Erythroblast (primary cell): ENCODE measurements at regions not wholly inside any gene's neighbourhood (a gene's known extent, or its start where the extent isn't known, plus 50 kb on each side); places are given as distances from the start of the nearest gene placed in this dataset.
"Not testable (repeated sequence)": the region's sequence is repeated elsewhere in the genome, so short reads cannot be mapped to it uniquely, and the experiment has no call there.

Experiments
- DNase-seq, 2 experiments: peaks; one replicate each; lab custom pipeline; 2025; lab: John Stamatoyannopoulos, UW
- GATA1 ChIP-seq: IDR thresholded peaks from 2 replicates; pipeline ENCODE4 v1.6.1; 2011; ENCODE audit warnings: low read depth, mild to moderate bottlenecking, control low read depth, low read length, moderate library complexity
- POLR2A ChIP-seq: IDR thresholded peaks from 2 replicates; pipeline ENCODE4 v1.6.1; 2011; ENCODE audit warnings: mild to moderate bottlenecking, low read length

DNA sequence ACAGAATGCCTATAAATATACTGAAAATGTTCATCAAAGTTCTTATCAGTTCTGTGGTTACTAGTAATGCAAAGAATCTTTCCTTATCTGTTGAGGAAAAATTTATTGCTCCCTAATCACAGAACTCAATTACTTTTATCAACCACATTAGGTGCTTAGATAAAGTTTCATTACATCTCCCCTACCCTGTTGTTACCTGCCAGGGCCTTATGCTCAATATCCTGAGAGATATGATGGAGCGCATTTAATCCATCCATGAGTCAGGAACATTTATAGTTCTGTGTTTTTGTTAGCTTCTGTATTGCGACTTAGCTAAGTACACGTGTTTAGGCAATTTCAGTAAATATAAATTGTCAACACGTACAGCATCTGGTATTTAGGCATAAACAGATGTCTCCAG, 164.3 kb upstream of the ST8SIA4 start:
- no peak for DNase-seq
- TF ChIP-seq GATA1 (no peak), POLR2A (no peak)

DNA sequence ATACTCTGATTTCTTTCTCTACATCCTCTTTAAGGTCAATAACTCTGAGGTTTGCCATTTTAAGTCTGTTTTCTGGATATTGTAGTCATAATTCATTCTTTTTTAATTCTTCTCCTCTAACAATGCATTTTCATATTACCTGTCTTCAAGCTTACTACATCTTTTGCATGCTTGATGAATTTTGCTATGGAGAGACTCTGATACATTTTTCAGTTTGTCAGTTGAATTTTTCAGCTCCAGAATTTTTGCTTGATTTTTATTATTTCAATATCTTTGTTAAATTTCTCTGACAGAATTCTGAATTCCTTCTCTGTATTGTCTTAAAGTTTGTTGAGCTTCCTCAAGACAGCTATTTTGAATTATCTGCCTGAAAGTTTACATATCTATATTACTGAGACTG, 159.8 kb upstream of the ST8SIA4 start:
- no peak for TF ChIP-seq POLR2A
- no peak for TF ChIP-seq GATA1

GRCh38 chr5:101047181-101047580, 144.1 kb upstream of the ST8SIA4 start:
- DNase-seq = peak in 1 of 2 experiments; percentile 2
- no peak for TF ChIP-seq POLR2A
- TF ChIP-seq GATA1 = no peak

More for the DNA sequence above, 159.8 kb upstream of the ST8SIA4 start:
- DNase-seq = no peak

- DNase-seq = peak in 1 of 2 experiments; percentile 2
Observed at GRCh38 chr5:101045689-101046088, 142.6 kb upstream of the ST8SIA4 start.

DNA sequence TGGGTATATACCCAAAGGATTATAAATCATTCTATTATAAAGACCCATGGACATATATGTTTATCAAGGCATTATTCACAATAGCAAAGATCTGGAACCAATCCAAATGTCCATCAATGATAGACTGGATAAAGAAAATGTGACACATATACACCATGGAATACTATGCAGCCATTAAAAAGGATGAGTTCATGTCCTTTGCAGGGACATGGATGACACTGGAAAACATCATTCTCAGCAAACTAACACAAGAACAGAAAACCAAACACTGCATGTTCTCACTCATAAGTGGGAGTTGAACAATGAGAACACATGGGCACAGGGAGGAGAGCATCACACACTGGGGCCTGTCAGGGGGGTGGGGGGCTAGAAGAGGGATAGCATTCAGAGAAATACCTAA, 136.9 kb upstream of the ST8SIA4 start:
- DNase-seq = not testable (repeated sequence)

More at GRCh38 chr5:101045689-101046088, 142.6 kb upstream of the ST8SIA4 start:
- TF ChIP-seq GATA1 (no peak), POLR2A (no peak)

DNA sequence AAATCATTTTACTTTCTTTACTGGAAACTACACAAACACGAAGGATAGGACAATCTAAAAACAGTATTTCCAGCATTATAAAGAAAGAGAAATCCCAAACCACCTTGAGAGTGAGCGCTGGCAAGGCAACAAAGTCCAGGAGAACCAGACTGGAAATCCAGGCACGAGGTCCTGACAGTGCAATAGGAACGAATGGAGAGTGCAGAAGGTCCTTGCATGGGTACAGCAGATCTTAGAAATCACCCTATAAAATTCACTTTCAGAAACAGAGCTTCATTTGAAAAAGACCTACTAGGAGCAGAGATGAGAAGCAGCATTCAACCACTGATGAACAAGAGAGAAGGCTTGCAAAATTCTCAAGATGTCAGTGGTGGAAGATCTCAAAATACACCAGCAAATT, 133.7 kb upstream of the ST8SIA4 start:
- TF ChIP-seq POLR2A (no peak), GATA1 (no peak)
- no peak for DNase-seq

DNA sequence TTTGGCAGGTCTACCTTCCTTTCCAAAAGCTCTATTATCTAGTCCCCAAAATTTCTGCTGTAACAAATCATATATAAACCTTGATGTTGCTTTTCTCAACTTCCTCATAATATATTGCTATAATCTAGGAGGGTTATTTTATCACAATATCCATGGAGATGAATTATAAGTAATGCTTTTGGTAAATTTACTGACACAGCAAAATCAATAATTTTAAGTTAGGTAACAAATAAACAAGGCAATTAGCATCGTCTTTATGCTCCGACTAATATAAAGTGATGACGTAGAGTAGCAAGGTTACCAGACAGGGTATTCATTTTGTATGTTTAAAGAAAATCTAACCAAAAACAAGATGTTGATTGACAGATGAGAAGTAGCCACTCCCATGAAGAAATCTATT, 132.3 kb upstream of the ST8SIA4 start:
- no peak for DNase-seq
- TF ChIP-seq GATA1 (no peak), POLR2A (no peak)

GRCh38 chr5:101024299-101024698, 121.2 kb upstream of the ST8SIA4 start:
- DNase-seq = no peak
- TF ChIP-seq POLR2A (no peak), GATA1 (no peak)

DNA sequence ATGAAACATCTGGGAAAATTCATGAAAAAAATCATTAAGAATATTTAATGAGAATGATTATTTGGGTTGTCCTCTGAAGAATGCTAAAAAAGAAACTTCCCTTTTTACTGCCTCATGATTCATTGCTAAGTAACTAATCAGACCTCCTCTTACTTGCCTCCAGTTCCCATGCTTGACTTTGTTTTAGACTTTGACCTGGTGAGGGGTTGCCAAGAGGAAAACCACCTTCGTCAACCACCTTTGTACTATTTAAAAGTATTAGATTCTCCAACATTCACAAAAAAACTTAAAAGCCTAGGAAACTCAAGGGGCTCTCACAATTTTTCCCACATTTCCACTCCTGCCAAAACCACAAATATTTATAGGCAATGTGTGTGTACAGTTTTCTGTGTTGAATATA, 115.2 kb upstream of the ST8SIA4 start:
- no peak for DNase-seq
- TF ChIP-seq GATA1 (no peak), POLR2A (no peak)

GRCh38 chr5:101012880-101013279, 109.8 kb upstream of the ST8SIA4 start:
- TF ChIP-seq POLR2A (no peak), GATA1 (no peak)
- no peak for DNase-seq

- TF ChIP-seq GATA1 (no peak), POLR2A (no peak)
- no peak for DNase-seq
Observed at GRCh38 chr5:101009758-101010519, 106.9 kb upstream of the ST8SIA4 start.

DNA sequence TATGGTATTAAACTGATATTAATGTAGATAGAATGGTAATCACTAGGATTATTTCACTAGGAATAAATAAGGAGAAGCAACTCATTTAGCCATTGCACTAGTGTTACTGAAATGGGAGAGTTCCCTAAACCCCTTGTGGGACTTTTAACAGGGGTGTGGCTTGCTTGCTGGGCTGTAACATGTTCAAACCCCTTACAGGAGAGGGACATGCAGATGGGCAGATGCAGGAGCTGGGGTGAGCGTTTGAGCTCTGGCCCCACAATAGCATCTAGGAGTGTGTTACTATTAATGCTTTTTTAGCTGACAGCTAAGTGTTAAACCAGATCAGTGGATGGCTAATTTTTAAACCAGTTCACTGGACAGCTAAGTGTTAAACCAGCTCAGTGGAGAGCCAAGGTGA, 89.3 kb upstream of the ST8SIA4 start:
- TF ChIP-seq GATA1 (no peak), POLR2A (no peak)
- DNase-seq = no peak

GRCh38 chr5:100983601-100984000, 80.5 kb upstream of the ST8SIA4 start:
- DNase-seq = not testable (repeated sequence)

DNA sequence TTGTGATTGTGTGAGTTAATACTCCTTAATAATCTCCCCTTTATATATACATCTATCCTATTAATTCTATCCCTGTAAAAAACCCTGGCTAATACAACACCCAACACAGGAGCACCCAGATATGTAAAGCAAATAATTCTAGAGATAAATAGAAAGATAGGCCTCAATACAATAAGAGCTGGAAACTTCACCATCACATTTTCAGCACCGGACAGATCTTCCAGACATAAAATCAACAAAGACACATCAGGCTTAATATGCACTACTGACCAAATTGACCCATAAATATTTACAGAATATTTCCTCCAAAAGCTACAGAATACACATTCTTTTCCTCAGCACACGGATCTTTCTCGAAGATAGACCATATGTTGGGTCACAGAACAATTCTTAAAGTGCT, 71.0 kb upstream of the ST8SIA4 start:
- DNase-seq = no peak
- no peak for TF ChIP-seq GATA1

DNA sequence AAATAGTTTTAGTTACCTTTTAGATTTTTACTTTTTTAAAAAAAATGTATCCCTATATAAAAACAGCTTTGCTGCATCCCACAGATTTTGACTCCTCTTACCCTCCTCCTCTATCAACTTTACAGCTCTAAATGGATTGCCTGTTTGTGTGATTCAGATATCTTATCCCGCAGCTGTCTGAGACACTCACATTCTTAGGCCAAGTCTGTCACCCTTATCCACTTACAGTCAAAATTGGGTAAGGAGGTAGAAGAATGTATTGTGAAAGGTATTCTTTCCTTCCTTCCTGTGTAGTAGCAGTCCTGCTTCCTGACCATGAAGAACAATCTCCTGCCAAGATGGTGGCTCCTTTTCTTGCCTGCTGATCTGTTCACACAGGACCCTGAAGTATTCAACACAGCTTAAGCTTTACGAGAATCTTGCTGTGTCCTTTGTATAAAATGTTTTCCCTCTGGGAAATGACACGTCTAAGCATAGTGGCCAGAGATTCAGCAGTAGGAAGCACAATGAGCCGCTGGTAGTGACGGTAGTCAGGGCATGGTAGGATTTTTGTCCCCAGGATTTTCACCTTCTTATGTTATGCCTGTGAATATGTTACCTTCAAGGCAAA, 67.7 kb upstream of the ST8SIA4 start:
- DNase-seq = no peak
- TF ChIP-seq GATA1 (no peak), POLR2A (no peak)
